ENCODE measurements at regions not wholly inside any gene's neighbourhood (a gene's known extent, or its start where the extent isn't known, plus 50 kb on each side); places are given as distances from the start of the nearest gene placed in this dataset.

- Histone ChIP-seq H2BK120ac (ENCODE audit: low read depth, low read length, poor library complexity, severe bottlenecking) (no peak overlapping the region), H2BK15ac (ENCODE audit: low read depth, low read length) (no peak overlapping the region), H4K5ac (ENCODE audit: insufficient read length, low read depth, low read length) (no peak overlapping the region), H4K20me1 (ENCODE audit: control insufficient read depth, insufficient read depth, insufficient read length) (no peaks in the 10 kb centered on the region), H3K4ac (ENCODE audit: low read depth, low read length) (no peak overlapping the region), H3K27me3 (ENCODE audit: insufficient read depth, low read length) (no peaks in the 10 kb centered on the region), H3K56ac (ENCODE audit: insufficient read length, low read depth, low read length) (no peak overlapping the region), H3K14ac (ENCODE audit: insufficient read depth, low read length) (no peak overlapping the region), H3K9ac (ENCODE audit: extremely low read depth, insufficient read length, low read length) (no peak overlapping the region), H2AK5ac (ENCODE audit: insufficient read length, low read length) (no peak overlapping the region), H4K91ac (ENCODE audit: insufficient read length, low read depth, low read length) (no peak overlapping the region), H3K4me1 (ENCODE audit: insufficient read depth, low read length) (no peaks in the 10 kb centered on the region), H2AFZ (ENCODE audit: low read length) (no peak overlapping the region), H3K4me2 (ENCODE audit: insufficient read depth, insufficient read length, low read length) (no peak overlapping the region), H3T11ph (ENCODE audit: low read length) (no peak overlapping the region), H3K18ac (ENCODE audit: insufficient read length, low read depth, low read length) (no peak overlapping the region), H2BK12ac (ENCODE audit: insufficient read length, low read depth, low read length) (no peak overlapping the region), H2BK20ac (ENCODE audit: low read depth, low read length, poor library complexity, severe bottlenecking) (no peak overlapping the region), H4K8ac (replicated peaks; ENCODE audit: insufficient read length, low read depth, low read length) (no peak overlapping the region), H3K23me2 (ENCODE audit: insufficient read length, low read depth, low read length, poor library complexity, severe bottlenecking) (no peaks in the 10 kb centered on the region), H3K79me2 (ENCODE audit: insufficient read depth, low read length) (no peaks in the 10 kb centered on the region), H3K27ac (ENCODE audit: insufficient read length, low read depth, low read length) (no peak overlapping the region), H3K9me3 (ENCODE audit: control insufficient read depth, low read depth, low read length) (no peaks in the 10 kb centered on the region), H3K79me1 (ENCODE audit: insufficient read depth, low read depth, low read length, poor library complexity, severe bottlenecking) (no peaks in the 10 kb centered on the region), H2BK5ac (ENCODE audit: insufficient read length, low read length) (no peak overlapping the region), H3K23ac (ENCODE audit: insufficient read length, low read depth, low read length) (no peak overlapping the region)
- no peak for TF ChIP-seq CTCF (conservative IDR thresholded peaks at IDR 0.05)
- H3K4me1 Mint-ChIP-seq: no peaks in the 10 kb centered on the region
- WGBS (ENCODE audit: extremely low coverage, insufficient read length, low lambda C conversion rate): no CpG with 5 or more reads among the region's 1 CpG
- H3K27ac Mint-ChIP-seq: no peak overlapping the region
- no peak for DNase-seq
- no peaks in the 10 kb centered on the region for H3K27me3 Mint-ChIP-seq (ENCODE audit: low read depth)
- peaks cover 0 to 3% (median 0%) of the 10 kb centered on the region in 3 experiments; a peak in 1 of 7 replicates for H3K36me3 Mint-ChIP-seq (ENCODE audit: insufficient read depth in 1 of 3, low read depth in 3 of 3)
- H3K9me3 Mint-ChIP-seq: no peaks in the 10 kb centered on the region
- no peak overlapping the region for H3K4me3 Mint-ChIP-seq
Measured at GRCh38 chr2:103960129-103960513, 893.8 kb upstream of the POU3F3 start.

Measured in H9 (cell line).